Activated CD4-positive, alpha-beta T cell treated with anti-CD3 and anti-CD28 coated beads for 4 hours (primary cell): ENCODE measurements at regions not wholly inside any gene's neighbourhood (a gene's known extent, or its start where the extent isn't known, plus 50 kb on each side); places are given as distances from the start of the nearest gene placed in this dataset.

Experiments
- DNase-seq, 2 donors: peaks; one replicate each; pipeline ENCODE4 v3.0.0-alpha.2; 2020

DNA sequence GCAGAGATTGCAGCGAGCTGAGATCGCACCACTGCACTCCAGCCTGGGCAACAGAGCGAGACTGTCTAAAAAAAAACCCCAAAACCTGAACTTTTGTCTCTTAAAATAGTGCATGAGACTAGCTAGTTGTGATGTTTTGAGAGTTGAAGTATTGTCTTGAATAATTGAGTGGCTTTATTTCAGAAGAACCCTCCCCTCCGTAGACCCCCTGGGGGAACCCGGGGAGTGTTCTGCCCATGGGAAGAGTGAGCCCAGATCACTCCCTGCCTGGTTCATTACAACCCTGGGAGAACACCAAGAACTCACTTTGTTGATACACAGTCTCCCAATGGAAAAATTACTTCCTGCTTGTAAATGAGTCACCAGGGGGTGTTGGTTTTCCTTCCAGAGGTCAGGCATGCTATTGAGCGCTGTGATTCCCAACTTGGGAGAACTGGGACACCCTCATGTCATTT, 65.3 kb upstream of the SHISA3 start:
- no peak for DNase-seq

DNA sequence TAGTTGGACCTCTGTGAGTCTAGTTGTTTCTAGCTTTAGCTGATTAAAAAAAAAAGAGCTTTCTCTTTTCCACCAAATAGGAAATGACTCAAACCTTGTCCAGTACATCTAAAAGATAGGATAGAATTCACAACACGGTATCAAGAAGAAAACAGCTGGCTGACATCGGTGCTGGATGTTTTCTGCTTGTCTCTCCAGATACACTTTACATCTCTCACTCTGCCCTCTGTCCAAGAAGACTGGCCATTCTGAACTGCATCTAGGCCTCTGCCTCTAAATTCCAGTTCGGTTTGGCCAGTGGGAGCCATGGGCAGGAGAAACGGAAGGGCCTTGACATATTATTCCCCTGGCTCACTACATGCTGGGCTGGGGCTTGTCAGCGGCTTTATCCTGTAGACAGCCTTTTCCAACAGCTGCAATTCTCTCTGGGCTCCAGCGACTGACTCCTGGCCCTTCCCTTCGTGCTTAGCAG, 57.3 kb upstream of the SHISA3 start:
- DNase-seq, result no peak

DNA sequence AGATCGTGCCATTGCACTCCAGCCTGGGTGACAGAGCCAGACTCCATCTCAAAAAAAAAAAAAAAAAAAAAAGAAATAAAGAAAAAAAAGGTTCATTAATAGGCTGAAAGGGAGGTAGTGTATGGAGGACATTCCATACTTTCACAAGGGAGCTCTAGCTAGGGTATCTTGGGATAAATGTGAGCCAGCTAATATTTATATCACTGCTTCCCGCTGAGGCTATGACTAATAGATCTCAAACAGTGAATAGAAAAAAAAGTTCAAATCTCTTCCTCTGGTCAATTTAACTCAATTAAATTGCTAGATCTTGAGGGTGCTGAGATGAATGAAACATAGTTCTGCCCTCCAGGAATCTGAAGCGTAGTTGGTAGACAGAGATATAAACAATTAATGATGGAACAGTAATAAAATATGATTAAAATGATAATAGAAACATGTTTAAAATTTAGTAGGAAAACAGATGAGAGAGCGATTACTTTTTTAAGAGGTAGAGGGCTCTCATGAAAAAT, 55.7 kb upstream of the SHISA3 start:
- no peak for DNase-seq

DNA sequence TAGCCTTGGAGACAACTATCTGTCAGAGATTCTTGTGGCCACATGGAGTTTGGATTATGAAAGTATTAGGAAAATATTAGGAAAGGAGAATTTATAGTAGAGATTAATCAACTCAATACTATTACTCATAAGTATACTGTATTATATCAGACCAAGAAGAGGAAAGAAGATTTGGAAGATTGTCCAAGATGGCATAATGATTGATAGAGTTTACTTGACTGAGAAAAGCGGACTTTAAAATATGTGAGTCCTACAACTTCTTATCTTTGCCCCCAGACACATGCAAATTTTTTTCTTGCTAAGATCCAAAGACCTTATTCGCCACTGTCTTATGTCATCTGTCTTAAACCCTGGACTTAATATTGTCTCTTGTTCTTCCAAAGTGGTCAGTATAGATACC, 54.8 kb upstream of the SHISA3 start:
- DNase-seq, result no peak

DNA sequence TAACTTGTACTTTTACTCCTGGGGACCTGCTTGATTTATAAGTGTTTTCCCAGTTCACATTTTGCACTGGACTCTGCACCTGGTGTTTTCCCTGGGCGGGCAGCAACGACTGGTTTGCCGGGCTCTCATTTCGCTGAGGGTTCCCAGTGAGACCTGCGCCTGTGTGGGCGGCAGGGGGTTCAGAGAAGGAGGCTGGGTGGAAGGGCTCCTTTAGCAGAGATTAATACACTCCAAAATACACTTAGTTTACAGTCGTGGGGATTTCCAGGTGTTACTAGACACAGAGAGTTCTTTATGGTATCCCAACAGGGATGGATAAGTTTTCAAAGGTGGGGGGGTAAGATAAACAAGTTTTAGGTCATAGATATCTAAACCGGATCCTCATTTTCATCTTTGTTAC, 53.0 kb upstream of the SHISA3 start:
- DNase-seq, result no peak

DNA sequence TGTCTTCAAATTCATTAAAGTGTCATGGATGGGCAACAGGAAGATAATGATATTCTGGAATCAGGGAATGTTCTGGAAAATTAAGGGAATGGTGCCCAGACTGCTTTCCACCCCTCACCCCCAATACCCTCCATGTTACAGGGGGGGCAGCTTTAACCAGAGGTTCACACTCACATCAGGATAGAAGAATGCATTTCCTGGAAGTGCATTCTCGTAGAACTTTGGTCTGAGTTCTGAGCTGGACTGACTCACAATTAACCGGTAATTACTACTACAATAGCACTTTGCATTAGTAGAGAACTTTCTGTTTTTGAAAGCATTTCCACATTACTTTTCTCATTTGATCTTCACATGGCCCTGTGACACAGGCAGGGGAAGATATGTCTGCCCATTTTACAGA, 52.5 kb upstream of the SHISA3 start:
- no peak for DNase-seq

DNA sequence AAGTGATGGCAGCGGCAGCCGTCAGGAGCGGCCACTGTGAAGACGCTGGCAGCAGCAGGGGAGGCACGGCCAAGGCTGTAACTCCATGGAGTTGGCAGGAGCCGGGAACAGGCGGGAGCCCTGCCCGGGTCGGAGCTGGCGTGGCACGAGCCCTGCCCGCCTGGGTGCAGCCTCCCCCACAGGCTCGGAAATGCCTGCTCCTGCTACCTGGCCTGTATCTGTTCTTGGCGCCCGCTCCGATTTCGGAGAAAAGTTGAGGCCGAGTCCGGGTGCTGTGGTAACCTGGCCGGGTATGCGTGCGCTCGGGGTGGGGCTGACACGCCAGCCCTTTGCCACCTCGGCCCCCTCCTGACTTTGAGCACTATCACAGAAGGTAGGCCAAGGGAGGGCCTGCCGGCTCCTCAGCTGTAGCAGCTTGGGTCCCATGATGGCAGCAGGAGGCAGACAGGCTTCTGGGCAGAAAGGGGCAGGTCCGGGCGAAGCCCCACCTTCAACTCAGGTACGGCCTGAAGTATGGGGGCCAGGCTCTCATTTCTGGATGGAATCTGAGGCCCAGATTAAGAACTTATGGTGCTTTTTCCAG, 51.2 kb upstream of the SHISA3 start:
- DNase-seq, result no peak

DNA sequence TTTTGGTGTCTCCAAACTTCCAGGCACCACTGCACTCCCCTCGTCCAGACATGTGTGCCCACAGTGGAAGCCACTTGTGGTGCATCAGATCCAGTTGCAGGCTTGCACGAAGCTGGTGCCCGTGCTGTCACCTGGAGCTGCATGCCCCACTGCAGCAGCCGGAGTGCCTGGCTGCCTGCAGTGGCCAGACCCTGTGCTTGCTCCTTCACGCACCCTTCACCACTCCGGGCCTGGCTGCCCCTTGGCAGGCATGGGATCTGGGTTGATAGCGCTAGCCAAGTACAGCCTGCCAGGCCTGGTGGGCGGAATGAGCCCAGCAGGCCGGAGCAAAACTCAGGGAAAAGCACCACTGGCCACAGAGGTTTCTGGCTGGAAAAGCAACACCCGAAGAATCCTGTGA, 50.2 kb upstream of the SHISA3 start:
- no peak for DNase-seq
